Coronary artery (tissue), 2 donors: ENCODE measurements at regions not wholly inside any gene's neighbourhood (a gene's known extent, or its start where the extent isn't known, plus 50 kb on each side); places are given as distances from the start of the nearest gene placed in this dataset.
"Not testable (repeated sequence)": the region's sequence is repeated elsewhere in the genome, so short reads cannot be mapped to it uniquely, and the experiment has no call there.

ENCODE experiments used
- DNase-seq: peaks from one replicate; pipeline ENCODE4 v3.0.0-alpha.2; 2017; ENCODE audit warnings: low spot score
- H3K27ac ChIP-seq, 2 donors: fragments of 200-600 bp; sonication (generic); one replicate each; pipeline ENCODE4 v1.5.1; 2016 to 2019
- H3K4me3 ChIP-seq: fragments of 200-600 bp; sonication (generic); 2 replicates; pipeline ENCODE4 v1.5.1; 2016; ENCODE audit warnings: mild to moderate bottlenecking, moderate library complexity
- TF ChIP-seq, protein P1 (sequence below): fragments of 200-600 bp; sonication (generic); IDR thresholded peaks from one replicate; pipeline ENCODE4 v1.5.1; 2019; ENCODE audit warnings: antibody characterized with exemption

DNA sequence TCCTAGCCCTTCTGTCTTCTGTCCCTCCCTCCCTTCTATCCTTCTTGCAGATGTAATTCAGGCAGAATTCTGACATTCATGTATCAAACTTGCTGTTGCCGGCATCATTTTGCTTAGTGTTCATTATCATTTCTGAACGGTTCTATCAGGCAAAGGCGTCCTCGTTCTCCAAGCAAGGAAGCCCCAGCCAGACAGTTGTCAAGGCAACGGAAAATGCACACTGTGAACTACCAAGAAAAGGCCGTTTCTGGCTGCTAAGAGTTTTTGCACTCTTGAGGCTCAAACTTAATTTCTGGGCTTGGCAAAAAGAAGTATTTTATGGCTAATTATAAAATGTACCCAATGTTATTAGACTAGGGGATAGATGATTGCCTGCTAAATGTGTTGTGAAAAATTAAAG, 164.7 kb upstream of the KCNJ15 start:
- H3K27ac ChIP-seq: no peak overlapping the region
- TF ChIP-seq, protein P1, sequence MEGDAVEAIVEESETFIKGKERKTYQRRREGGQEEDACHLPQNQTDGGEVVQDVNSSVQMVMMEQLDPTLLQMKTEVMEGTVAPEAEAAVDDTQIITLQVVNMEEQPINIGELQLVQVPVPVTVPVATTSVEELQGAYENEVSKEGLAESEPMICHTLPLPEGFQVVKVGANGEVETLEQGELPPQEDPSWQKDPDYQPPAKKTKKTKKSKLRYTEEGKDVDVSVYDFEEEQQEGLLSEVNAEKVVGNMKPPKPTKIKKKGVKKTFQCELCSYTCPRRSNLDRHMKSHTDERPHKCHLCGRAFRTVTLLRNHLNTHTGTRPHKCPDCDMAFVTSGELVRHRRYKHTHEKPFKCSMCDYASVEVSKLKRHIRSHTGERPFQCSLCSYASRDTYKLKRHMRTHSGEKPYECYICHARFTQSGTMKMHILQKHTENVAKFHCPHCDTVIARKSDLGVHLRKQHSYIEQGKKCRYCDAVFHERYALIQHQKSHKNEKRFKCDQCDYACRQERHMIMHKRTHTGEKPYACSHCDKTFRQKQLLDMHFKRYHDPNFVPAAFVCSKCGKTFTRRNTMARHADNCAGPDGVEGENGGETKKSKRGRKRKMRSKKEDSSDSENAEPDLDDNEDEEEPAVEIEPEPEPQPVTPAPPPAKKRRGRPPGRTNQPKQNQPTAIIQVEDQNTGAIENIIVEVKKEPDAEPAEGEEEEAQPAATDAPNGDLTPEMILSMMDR: no peak
- no peak for DNase-seq
- no peak overlapping the region for H3K4me3 ChIP-seq

DNA sequence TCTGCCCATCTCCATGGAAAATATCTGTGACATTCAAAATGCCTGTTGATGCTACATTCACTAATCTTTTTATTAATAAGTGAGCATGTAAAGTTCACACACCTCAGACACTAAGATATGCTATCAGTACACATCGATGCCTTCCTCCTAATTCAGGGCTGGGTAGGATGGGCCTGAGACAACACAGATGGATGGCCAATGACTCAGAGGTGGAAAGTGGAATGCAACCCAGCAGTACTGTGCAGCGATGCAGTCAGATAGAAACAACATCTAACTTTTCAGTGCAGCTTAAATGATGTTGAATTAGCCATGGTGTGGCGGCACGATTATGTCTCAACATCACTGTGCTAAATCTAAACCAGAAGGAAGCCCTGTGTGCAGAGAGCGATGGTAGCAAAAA, 161.6 kb upstream of the KCNJ15 start:
- H3K27ac ChIP-seq: no peak overlapping the region
- TF ChIP-seq, protein P1: no peak
- H3K4me3 ChIP-seq: no peak overlapping the region
- DNase-seq: no peak

DNA sequence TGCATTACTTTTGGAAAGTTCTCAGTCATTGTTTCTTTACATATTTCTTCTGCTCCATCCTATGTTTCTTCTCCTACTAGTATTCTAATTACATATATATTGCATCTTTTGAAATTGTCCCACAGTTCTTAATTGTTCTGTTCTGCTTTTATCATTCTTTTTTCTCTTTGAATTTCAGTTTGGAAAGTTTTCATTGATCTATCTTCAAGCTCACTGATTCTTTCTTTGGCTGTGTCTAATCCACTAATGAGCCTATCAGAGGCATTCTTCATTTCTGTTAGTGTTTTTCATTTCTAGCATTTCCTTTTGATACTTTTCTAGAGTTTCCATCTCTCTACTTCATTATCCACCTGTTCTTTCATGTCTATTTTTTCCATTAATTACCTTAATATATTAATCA, 159.0 kb upstream of the KCNJ15 start:
- H3K27ac ChIP-seq: no peak overlapping the region
- no peak for DNase-seq
- H3K4me3 ChIP-seq: no peak overlapping the region
- TF ChIP-seq, protein P1: no peak

GRCh38 chr21:38112219-38112789, 144.5 kb upstream of the KCNJ15 start:
- Histone ChIP-seq H3K4me3 (no peak overlapping the region), H3K27ac (no peak overlapping the region)
- TF ChIP-seq, protein P1: no peak
- no peak for DNase-seq

DNA sequence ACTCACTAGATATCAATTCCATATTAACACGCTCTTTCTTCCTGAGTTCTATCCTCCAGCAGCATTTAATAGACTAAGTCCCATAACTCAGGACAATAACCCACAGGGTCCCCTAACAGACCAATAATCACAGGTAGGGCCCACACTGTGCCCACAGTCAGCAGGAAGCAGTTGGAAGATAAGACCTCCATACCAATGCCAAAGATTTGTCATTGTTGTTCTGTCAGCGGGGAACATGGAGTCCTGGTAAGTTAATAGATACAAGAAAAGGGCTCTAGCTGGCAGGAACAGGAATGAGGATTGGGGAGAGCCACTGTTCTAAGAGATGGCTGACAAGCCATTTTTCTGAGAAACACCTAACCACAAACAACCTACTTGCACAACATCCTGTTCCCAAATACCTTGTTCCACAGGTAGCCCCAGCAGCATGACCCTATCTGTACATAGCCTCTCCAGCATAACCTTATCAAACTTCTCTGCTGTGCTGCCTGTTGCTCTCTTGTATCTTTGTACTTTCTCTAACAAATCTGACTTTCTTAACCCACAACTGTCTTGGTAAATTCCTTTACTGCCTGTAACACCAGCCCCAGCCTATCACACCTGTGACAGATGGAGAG, 142.0 kb upstream of the KCNJ15 start:
- TF ChIP-seq, protein P1: no peak
- DNase-seq: no peak
- Histone ChIP-seq H3K27ac (no peak overlapping the region), H3K4me3 (no peak overlapping the region)

DNA sequence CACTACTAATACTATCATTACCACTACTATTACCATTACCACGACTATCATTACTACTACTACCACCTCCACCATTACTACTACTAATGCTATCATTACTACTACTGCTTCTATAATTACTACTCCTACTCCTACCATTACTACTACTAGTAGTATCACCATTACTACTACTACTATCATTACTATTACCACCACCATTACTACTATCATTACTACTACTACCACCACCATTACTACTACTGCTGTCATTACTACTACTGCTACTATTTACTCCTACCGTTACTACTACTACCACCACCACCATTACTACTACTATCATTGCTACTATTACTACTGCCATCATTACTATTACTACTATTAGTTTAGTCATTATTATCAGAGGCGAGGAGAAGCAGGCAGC, 140.9 kb upstream of the KCNJ15 start:
- Histone ChIP-seq H3K27ac (no peak overlapping the region), H3K4me3 (no peak overlapping the region)
- TF ChIP-seq, protein P1: no peak
- DNase-seq: no peak

DNA sequence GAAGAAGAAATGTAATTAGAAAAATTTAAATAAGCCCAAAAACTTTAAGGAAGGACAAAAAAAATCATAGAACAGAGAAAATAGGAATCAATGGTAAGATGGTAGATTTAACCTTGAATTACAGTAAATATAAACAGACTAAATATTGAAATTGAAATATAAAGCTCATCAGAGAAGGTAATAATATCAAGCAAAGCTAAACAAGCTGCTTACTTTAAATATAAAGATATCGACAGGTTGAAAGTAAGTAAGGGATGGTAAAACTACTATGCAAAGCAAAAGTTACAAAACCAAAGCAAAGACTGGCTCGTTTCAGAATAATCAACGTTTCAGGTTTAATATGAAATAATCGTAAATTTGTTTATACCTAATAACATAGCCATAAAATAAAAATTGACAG, 137.0 kb upstream of the KCNJ15 start:
- TF ChIP-seq, protein P1: no peak
- no peak for DNase-seq
- Histone ChIP-seq H3K27ac (no peak overlapping the region), H3K4me3 (no peak overlapping the region)

GRCh38 chr21:38120679-38120983, 136.2 kb upstream of the KCNJ15 start:
- H3K4me3 ChIP-seq, DNase-seq, H3K27ac ChIP-seq: not testable (repeated sequence)
